ENCODE measurements at regions not wholly inside any gene's neighbourhood (a gene's known extent, or its start where the extent isn't known, plus 50 kb on each side); places are given as distances from the start of the nearest gene placed in this dataset.
"Not testable (repeated sequence)": the region's sequence is repeated elsewhere in the genome, so short reads cannot be mapped to it uniquely, and the experiment has no call there.

- DNase-seq = no peak
These were observed 88.2 kb downstream of the KLHL28 start for GRCh38 chr14:44873536-44873935.

GRCh38 chr14:44866770-44867169, 95.0 kb downstream of the KLHL28 start:
- DNase-seq = no peak

- no peak for DNase-seq
These were observed 95.4 kb downstream of the KLHL28 start for GRCh38 chr14:44866322-44866721.

GRCh38 chr14:44863271-44863670, 98.5 kb downstream of the KLHL28 start:
- no peak for DNase-seq

- no peak for DNase-seq
These were observed 107.6 kb downstream of the KLHL28 start for GRCh38 chr14:44854114-44854513.

- no peak for DNase-seq
These were observed 114.0 kb downstream of the KLHL28 start for GRCh38 chr14:44847526-44848309.

- DNase-seq = peak in 3 of 58 donors; percentile 1 to 44 (median 13)
These were observed 115.4 kb downstream of the KLHL28 start for GRCh38 chr14:44846232-44846824.

- DNase-seq = not testable (repeated sequence)
These were observed 125.8 kb downstream of the KLHL28 start for GRCh38 chr14:44835928-44836327.

GRCh38 chr14:44833376-44834060, 128.2 kb downstream of the KLHL28 start:
- no peak for DNase-seq

GRCh38 chr14:44830371-44830770, 131.4 kb downstream of the KLHL28 start:
- DNase-seq = no peak

GRCh38 chr14:44829021-44829420, 132.7 kb downstream of the KLHL28 start:
- no peak for DNase-seq

GRCh38 chr14:44828023-44828422, 133.7 kb downstream of the KLHL28 start:
- DNase-seq = no peak

- DNase-seq = no peak
These were observed 141.3 kb downstream of the KLHL28 start for GRCh38 chr14:44820230-44820964.

- no peak for DNase-seq
These were observed 147.6 kb downstream of the KLHL28 start for GRCh38 chr14:44814196-44814595.

- DNase-seq = no peak
These were observed 149.1 kb downstream of the KLHL28 start for GRCh38 chr14:44812672-44813071.

GRCh38 chr14:44804391-44804790, 157.4 kb downstream of the KLHL28 start:
- DNase-seq = no peak

- DNase-seq = peak in 2 of 58 donors; percentile 28 to 43
These were observed 158.4 kb downstream of the KLHL28 start for GRCh38 chr14:44803239-44803905.

GRCh38 chr14:44798386-44799242, 163.1 kb downstream of the KLHL28 start:
- DNase-seq = no peak

GRCh38 chr14:44795725-44796124, 166.0 kb downstream of the KLHL28 start:
- no peak for DNase-seq

- DNase-seq = no peak
These were observed 170.0 kb downstream of the KLHL28 start for GRCh38 chr14:44791730-44792129.
